ENCODE measurements at regions not wholly inside any gene's neighbourhood (a gene's known extent, or its start where the extent isn't known, plus 50 kb on each side); places are given as distances from the start of the nearest gene placed in this dataset.
"Not testable (repeated sequence)": the region's sequence is repeated elsewhere in the genome, so short reads cannot be mapped to it uniquely, and the experiment has no call there.

DNA sequence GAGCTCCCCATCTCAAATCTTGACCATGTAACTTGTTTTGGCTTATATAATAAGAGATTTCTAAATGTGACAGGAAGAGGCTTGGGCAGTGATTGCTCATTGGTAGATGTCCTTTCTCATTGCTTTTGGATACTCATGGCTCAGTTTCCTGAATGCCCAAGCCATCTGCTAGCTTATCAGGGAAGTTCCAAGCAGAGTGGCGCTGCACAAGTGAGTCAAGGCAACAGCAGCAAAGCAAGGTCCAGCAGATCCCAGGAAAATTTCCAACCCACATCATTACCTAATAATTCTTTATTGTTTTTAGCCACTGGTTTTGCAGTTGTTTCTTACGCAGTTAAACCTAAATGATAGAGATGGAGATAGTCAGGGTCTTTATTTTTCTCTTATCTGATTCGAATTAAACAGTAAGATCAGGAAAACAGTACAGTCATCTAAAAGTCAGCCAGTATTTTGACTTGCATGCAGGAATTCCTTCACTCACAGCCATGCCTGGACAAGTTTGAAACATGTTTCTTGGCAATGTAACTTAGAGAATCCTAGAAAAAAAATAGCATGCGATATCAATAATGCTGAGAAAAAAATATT is 349.7 kb upstream of the TMEFF2 start:
- no peak for TF ChIP-seq ZNF317 (CRISPR knock-in tag; IDR thresholded peaks at IDR 0.05; ENCODE audit: borderline replicate concordance, low read depth)
- TF ChIP-seq, protein P1, sequence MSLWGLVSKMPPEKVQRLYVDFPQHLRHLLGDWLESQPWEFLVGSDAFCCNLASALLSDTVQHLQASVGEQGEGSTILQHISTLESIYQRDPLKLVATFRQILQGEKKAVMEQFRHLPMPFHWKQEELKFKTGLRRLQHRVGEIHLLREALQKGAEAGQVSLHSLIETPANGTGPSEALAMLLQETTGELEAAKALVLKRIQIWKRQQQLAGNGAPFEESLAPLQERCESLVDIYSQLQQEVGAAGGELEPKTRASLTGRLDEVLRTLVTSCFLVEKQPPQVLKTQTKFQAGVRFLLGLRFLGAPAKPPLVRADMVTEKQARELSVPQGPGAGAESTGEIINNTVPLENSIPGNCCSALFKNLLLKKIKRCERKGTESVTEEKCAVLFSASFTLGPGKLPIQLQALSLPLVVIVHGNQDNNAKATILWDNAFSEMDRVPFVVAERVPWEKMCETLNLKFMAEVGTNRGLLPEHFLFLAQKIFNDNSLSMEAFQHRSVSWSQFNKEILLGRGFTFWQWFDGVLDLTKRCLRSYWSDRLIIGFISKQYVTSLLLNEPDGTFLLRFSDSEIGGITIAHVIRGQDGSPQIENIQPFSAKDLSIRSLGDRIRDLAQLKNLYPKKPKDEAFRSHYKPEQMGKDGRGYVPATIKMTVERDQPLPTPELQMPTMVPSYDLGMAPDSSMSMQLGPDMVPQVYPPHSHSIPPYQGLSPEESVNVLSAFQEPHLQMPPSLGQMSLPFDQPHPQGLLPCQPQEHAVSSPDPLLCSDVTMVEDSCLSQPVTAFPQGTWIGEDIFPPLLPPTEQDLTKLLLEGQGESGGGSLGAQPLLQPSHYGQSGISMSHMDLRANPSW (CRISPR knock-in tag; conservative IDR thresholded peaks at IDR 0.05; ENCODE audit: low read depth), result no peak
- no peak for TF ChIP-seq RORB (CRISPR knock-in tag; IDR thresholded peaks at IDR 0.05)
- no peak for TF ChIP-seq RELA (CRISPR knock-in tag; IDR thresholded peaks at IDR 0.05; ENCODE audit: borderline replicate concordance)
- no peak for TF ChIP-seq ETV6 (CRISPR knock-in tag; IDR thresholded peaks at IDR 0.05)
- TF ChIP-seq ZBTB43 (CRISPR knock-in tag; IDR thresholded peaks at IDR 0.05), result no peak
- TF ChIP-seq NFYB (CRISPR knock-in tag; conservative IDR thresholded peaks at IDR 0.05; ENCODE audit: low read depth), result no peak
- TF ChIP-seq CREM (CRISPR knock-in tag; IDR thresholded peaks at IDR 0.05), result no peak
- TF ChIP-seq OVOL2 (CRISPR knock-in tag; IDR thresholded peaks at IDR 0.05; ENCODE audit: borderline replicate concordance), result no peak
- no peak for TF ChIP-seq HMGA2 (CRISPR knock-in tag; IDR thresholded peaks at IDR 0.05)
- no peak for TF ChIP-seq NFE2L1 (CRISPR knock-in tag; IDR thresholded peaks at IDR 0.05)
- no peak for TF ChIP-seq ZNF425 (CRISPR knock-in tag; conservative IDR thresholded peaks at IDR 0.05)
- no peak for TF ChIP-seq SP1 (CRISPR knock-in tag; conservative IDR thresholded peaks at IDR 0.05)
- TF ChIP-seq, protein P2, sequence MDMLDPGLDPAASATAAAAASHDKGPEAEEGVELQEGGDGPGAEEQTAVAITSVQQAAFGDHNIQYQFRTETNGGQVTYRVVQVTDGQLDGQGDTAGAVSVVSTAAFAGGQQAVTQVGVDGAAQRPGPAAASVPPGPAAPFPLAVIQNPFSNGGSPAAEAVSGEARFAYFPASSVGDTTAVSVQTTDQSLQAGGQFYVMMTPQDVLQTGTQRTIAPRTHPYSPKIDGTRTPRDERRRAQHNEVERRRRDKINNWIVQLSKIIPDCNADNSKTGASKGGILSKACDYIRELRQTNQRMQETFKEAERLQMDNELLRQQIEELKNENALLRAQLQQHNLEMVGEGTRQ (CRISPR knock-in tag; IDR thresholded peaks at IDR 0.05), result no peak
- no peak for TF ChIP-seq JAZF1 (CRISPR knock-in tag; IDR thresholded peaks at IDR 0.05)
- no peak for TF ChIP-seq GTF2I (CRISPR knock-in tag; conservative IDR thresholded peaks at IDR 0.05)
- TF ChIP-seq TP53 (CRISPR knock-in tag; IDR thresholded peaks at IDR 0.05), result no peak
- TF ChIP-seq NR3C1 (CRISPR knock-in tag; conservative IDR thresholded peaks at IDR 0.05; ENCODE audit: low read depth), result no peak
- CTCF ChIA-PET, result no interaction called here
- H3K9me3 Mint-ChIP-seq, result no peaks in the 10 kb centered on the region
- H3K4me1 Mint-ChIP-seq, result peaks cover 32% of the 10 kb centered on the region
- no peak; the same call in 1 of the 2 replicates for ATAC-seq
- H3K27me3 Mint-ChIP-seq (ENCODE audit: low read depth), result no peaks in the 10 kb centered on the region
- H3K4me3 Mint-ChIP-seq, result no peak overlapping the region
- POLR2A ChIA-PET, result no interaction called here
- H3K36me3 Mint-ChIP-seq, result no peaks in the 10 kb centered on the region
- H3K27ac Mint-ChIP-seq, result peak overlapping the region; percentile 29
- DNase-seq (ENCODE audit: low spot score), result no peak

GRCh38 chr2:192542148-192543066 is 347.7 kb upstream of the TMEFF2 start:
- H3K36me3 Mint-ChIP-seq; H3K27me3 Mint-ChIP-seq (ENCODE audit: low read depth); CTCF ChIA-PET; POLR2A ChIA-PET; H3K9me3 Mint-ChIP-seq: not testable (repeated sequence)
- TF ChIP-seq, protein P2 (CRISPR knock-in tag; IDR thresholded peaks at IDR 0.05), result 0 out of 2 replicates have a peak, but pooled peaks have one; percentile 8
- TF ChIP-seq ETV6 (CRISPR knock-in tag; IDR thresholded peaks at IDR 0.05) (0 out of 2 replicates have a peak, but pooled peaks have one; percentile 31), MAX (CRISPR knock-in tag; IDR thresholded peaks at IDR 0.05) (0 out of 2 replicates have a peak, but pooled peaks have one; percentile 35)
- ATAC-seq (peak; percentile 48; the same call in 1 of the 2 replicates), DNase-seq (ENCODE audit: low spot score) (peak; percentile 26)
- H3K4me1 Mint-ChIP-seq, result peaks cover 32% of the 10 kb centered on the region
- H3K27ac Mint-ChIP-seq, result peak overlapping the region; percentile 98
- H3K4me3 Mint-ChIP-seq, result peak overlapping the region; percentile 51

Measured in WTC11 (cell line).